PC-9 (cell line): ENCODE measurements at regions not wholly inside any gene's neighbourhood (a gene's known extent, or its start where the extent isn't known, plus 50 kb on each side); places are given as distances from the start of the nearest gene placed in this dataset.

Experiments
- CTCF ChIP-seq: fragments of 200-600 bp; sonication (generic); conservative IDR thresholded peaks from 2 replicates; pipeline ENCODE4 v1.6.1; 2017; ENCODE audit warnings: mixed run types, antibody characterized with exemption, mild to moderate bottlenecking, moderate library complexity
- EZH2 ChIP-seq: fragments of 200-600 bp; sonication (generic); IDR thresholded peaks from 2 replicates; pipeline ENCODE4 v1.8.0; 2017; ENCODE audit warnings: antibody characterized with exemption, low read depth

DNA sequence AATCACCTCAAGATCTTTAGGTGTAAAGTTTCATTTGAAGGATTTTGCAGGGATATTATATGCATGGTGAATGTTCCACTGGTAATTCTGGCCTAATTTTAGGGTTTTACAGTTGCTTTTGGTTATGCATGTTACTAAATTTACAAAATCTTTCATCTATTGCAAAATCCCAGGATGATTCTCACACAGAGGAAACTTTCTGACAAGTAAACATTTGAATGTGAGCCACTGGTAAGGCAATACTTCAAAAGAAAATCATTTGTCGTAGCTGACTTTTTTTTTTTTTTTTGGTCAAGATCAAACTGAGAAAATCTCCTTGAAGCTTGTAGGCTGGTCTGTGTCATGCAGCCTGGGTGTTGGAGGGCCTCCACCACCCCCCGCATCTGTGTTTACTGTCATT is 141.9 kb upstream of the EXOC2 start:
- TF ChIP-seq CTCF: no peak
- TF ChIP-seq EZH2: no peak
